Liver (tissue), 3 donors: ENCODE measurements at regions not wholly inside any gene's neighbourhood (a gene's known extent, or its start where the extent isn't known, plus 50 kb on each side); places are given as distances from the start of the nearest gene placed in this dataset.

ENCODE experiments used
- EGR1 ChIP-seq, 2 donors: IDR thresholded peaks; 2 replicates each; pipeline ENCODE4 v1.6.1; 2016 to 2018; ENCODE audit warnings: antibody characterized with exemption in 2 of 2, low read depth in 2 of 2
- FOXA1 ChIP-seq: IDR thresholded peaks from 2 replicates; pipeline ENCODE4 v1.6.1; 2016; ENCODE audit warnings: antibody characterized with exemption
- GABPA ChIP-seq, 2 donors: IDR thresholded peaks in 1 of 2; conservative IDR thresholded peaks in 1 of 2; 2 replicates each; pipeline ENCODE4 v1.6.1; 2016; ENCODE audit warnings: antibody characterized with exemption in 2 of 2, mild to moderate bottlenecking in 1 of 2, moderate library complexity in 1 of 2
- NR2F2 ChIP-seq: IDR thresholded peaks from 2 replicates; pipeline ENCODE4 v1.6.1; 2016; ENCODE audit warnings: antibody characterized with exemption
- RAD21 ChIP-seq, 2 donors: IDR thresholded peaks; 2 replicates each; pipeline ENCODE4 v1.6.1; 2016; ENCODE audit warnings: antibody characterized with exemption in 2 of 2, mild to moderate bottlenecking in 2 of 2
- RXRA ChIP-seq, 2 donors: IDR thresholded peaks; 2 replicates each; pipeline ENCODE4 v1.6.1; 2017 to 2018; ENCODE audit warnings: antibody characterized with exemption in 2 of 2, mild to moderate bottlenecking in 1 of 2
- SP1 ChIP-seq: IDR thresholded peaks from 2 replicates; pipeline ENCODE4 v1.6.1; 2018; ENCODE audit warnings: antibody characterized with exemption, mild to moderate bottlenecking
- TAF1 ChIP-seq: conservative IDR thresholded peaks from 2 replicates; pipeline ENCODE4 v1.6.1; 2016; ENCODE audit warnings: antibody characterized with exemption, mild to moderate bottlenecking
- YY1 ChIP-seq: IDR thresholded peaks from 2 replicates; pipeline ENCODE4 v1.6.1; 2016; ENCODE audit warnings: antibody characterized with exemption, mild to moderate bottlenecking
- TF ChIP-seq, protein P1 (sequence below): fragments of 150-350 bp; IDR thresholded peaks from 2 replicates; pipeline ENCODE4 v1.5.1; 2017; ENCODE audit warnings: improper control_type of control experiment, low read depth, low read length; ENCODE audit not compliant: missing input control
- TF ChIP-seq, protein P2 (sequence below): IDR thresholded peaks from 2 replicates; pipeline ENCODE4 v1.6.1; 2016; ENCODE audit warnings: antibody characterized with exemption
- TF ChIP-seq, protein P3 (sequence below): IDR thresholded peaks from 2 replicates; pipeline ENCODE4 v1.6.1; 2016; ENCODE audit warnings: antibody characterized with exemption
- TF ChIP-seq, protein P4 (sequence below): IDR thresholded peaks from 2 replicates; pipeline ENCODE4 v1.6.1; 2016; ENCODE audit warnings: antibody characterized with exemption, mild to moderate bottlenecking
- donor health status: healthy.
- donor health status: healthy.

DNA sequence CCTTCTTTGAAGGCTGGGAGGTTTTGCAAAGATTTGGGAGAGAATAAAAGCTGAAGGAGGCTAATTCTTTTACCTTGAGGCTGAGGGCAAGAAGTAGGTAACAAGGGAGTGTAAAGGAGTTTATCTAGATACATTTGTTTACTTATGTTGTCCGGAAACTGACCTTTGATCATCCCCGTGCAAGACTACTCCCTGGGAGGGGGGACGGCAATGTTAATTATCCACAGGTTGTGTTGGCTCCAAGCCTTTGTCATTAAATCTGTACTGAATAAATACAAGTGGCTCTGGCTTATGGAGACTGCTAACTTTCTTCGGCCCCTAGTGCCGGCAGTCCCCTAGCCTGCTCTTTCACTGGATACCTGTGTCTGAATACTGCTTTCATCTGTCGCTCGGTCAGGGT, 1250.6 kb upstream of the LRRTM3 start:
- TF ChIP-seq, protein P1, sequence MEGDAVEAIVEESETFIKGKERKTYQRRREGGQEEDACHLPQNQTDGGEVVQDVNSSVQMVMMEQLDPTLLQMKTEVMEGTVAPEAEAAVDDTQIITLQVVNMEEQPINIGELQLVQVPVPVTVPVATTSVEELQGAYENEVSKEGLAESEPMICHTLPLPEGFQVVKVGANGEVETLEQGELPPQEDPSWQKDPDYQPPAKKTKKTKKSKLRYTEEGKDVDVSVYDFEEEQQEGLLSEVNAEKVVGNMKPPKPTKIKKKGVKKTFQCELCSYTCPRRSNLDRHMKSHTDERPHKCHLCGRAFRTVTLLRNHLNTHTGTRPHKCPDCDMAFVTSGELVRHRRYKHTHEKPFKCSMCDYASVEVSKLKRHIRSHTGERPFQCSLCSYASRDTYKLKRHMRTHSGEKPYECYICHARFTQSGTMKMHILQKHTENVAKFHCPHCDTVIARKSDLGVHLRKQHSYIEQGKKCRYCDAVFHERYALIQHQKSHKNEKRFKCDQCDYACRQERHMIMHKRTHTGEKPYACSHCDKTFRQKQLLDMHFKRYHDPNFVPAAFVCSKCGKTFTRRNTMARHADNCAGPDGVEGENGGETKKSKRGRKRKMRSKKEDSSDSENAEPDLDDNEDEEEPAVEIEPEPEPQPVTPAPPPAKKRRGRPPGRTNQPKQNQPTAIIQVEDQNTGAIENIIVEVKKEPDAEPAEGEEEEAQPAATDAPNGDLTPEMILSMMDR, result no peak
- TF ChIP-seq FOXA1, result no peak
- TF ChIP-seq RAD21 (IDR thresholded peaks at IDR 0.05), result no peak
- TF ChIP-seq, protein P2, sequence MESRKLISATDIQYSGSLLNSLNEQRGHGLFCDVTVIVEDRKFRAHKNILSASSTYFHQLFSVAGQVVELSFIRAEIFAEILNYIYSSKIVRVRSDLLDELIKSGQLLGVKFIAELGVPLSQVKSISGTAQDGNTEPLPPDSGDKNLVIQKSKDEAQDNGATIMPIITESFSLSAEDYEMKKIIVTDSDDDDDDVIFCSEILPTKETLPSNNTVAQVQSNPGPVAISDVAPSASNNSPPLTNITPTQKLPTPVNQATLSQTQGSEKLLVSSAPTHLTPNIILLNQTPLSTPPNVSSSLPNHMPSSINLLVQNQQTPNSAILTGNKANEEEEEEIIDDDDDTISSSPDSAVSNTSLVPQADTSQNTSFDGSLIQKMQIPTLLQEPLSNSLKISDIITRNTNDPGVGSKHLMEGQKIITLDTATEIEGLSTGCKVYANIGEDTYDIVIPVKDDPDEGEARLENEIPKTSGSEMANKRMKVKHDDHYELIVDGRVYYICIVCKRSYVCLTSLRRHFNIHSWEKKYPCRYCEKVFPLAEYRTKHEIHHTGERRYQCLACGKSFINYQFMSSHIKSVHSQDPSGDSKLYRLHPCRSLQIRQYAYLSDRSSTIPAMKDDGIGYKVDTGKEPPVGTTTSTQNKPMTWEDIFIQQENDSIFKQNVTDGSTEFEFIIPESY, result no peak
- TF ChIP-seq GABPA (IDR thresholded peaks at IDR 0.05 in 1 of 2, conservative IDR thresholded peaks at IDR 0.05 in 1 of 2), result no peak
- TF ChIP-seq YY1, result no peak
- TF ChIP-seq, protein P3, sequence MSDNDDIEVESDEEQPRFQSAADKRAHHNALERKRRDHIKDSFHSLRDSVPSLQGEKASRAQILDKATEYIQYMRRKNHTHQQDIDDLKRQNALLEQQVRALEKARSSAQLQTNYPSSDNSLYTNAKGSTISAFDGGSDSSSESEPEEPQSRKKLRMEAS, result no peak
- peak; percentile 12 to 30 for TF ChIP-seq RXRA (IDR thresholded peaks at IDR 0.05)
- peak; percentile 47 for TF ChIP-seq SP1
- TF ChIP-seq, protein P4, sequence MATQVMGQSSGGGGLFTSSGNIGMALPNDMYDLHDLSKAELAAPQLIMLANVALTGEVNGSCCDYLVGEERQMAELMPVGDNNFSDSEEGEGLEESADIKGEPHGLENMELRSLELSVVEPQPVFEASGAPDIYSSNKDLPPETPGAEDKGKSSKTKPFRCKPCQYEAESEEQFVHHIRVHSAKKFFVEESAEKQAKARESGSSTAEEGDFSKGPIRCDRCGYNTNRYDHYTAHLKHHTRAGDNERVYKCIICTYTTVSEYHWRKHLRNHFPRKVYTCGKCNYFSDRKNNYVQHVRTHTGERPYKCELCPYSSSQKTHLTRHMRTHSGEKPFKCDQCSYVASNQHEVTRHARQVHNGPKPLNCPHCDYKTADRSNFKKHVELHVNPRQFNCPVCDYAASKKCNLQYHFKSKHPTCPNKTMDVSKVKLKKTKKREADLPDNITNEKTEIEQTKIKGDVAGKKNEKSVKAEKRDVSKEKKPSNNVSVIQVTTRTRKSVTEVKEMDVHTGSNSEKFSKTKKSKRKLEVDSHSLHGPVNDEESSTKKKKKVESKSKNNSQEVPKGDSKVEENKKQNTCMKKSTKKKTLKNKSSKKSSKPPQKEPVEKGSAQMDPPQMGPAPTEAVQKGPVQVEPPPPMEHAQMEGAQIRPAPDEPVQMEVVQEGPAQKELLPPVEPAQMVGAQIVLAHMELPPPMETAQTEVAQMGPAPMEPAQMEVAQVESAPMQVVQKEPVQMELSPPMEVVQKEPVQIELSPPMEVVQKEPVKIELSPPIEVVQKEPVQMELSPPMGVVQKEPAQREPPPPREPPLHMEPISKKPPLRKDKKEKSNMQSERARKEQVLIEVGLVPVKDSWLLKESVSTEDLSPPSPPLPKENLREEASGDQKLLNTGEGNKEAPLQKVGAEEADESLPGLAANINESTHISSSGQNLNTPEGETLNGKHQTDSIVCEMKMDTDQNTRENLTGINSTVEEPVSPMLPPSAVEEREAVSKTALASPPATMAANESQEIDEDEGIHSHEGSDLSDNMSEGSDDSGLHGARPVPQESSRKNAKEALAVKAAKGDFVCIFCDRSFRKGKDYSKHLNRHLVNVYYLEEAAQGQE, result no peak
- TF ChIP-seq EGR1 (IDR thresholded peaks at IDR 0.05; ENCODE audit: low read depth in 2 of 2), result no peak
- TF ChIP-seq TAF1, result no peak
- no peak for TF ChIP-seq NR2F2
